Stimulated activated CD4-positive, alpha-beta T cell treated with anti-CD3 and anti-CD28 coated beads, TNF-alpha, amount 100 ng/mL, for 24 hours (primary cell): ENCODE measurements at regions not wholly inside any gene's neighbourhood (a gene's known extent, or its start where the extent isn't known, plus 50 kb on each side); places are given as distances from the start of the nearest gene placed in this dataset.
"Not testable (repeated sequence)": the region's sequence is repeated elsewhere in the genome, so short reads cannot be mapped to it uniquely, and the experiment has no call there.

ENCODE experiments used
- DNase-seq, 3 experiments: peaks; one replicate each; pipeline ENCODE4 v3.0.0-alpha.2; 2020; ENCODE audit warnings: low read depth in 3 of 3

GRCh38 chr10:30560326-30560725 is 69.2 kb downstream of the LYZL2 start:
- DNase-seq = no peak

GRCh38 chr10:30559180-30559579 is 70.4 kb downstream of the LYZL2 start:
- no peak for DNase-seq

- no peak for DNase-seq
Observed at GRCh38 chr10:30558411-30558810, 71.1 kb downstream of the LYZL2 start.

GRCh38 chr10:30557884-30558283 is 71.7 kb downstream of the LYZL2 start:
- no peak for DNase-seq

- DNase-seq = no peak
Observed at GRCh38 chr10:30556189-30556588, 73.4 kb downstream of the LYZL2 start.

- DNase-seq = no peak
Observed at GRCh38 chr10:30555465-30555864, 74.1 kb downstream of the LYZL2 start.

- DNase-seq = no peak
Observed at GRCh38 chr10:30554440-30554825, 75.1 kb downstream of the LYZL2 start.

GRCh38 chr10:30553626-30554439 is 75.7 kb downstream of the LYZL2 start:
- no peak for DNase-seq

GRCh38 chr10:30553018-30553625 is 76.4 kb downstream of the LYZL2 start:
- no peak for DNase-seq

- no peak for DNase-seq
Observed at GRCh38 chr10:30550967-30551815, 78.4 kb downstream of the LYZL2 start.

- DNase-seq = not testable (repeated sequence)
Observed at GRCh38 chr10:30549134-30549687, 80.3 kb downstream of the LYZL2 start.

- no peak for DNase-seq
Observed at GRCh38 chr10:30546511-30546910, 83.0 kb downstream of the LYZL2 start.

- no peak for DNase-seq
Observed at GRCh38 chr10:30542895-30543288, 86.7 kb downstream of the LYZL2 start.

GRCh38 chr10:30542001-30542894 is 87.3 kb downstream of the LYZL2 start:
- no peak for DNase-seq

GRCh38 chr10:30540276-30540675 is 89.3 kb downstream of the LYZL2 start:
- DNase-seq = no peak

- DNase-seq = no peak
Observed at GRCh38 chr10:30538086-30538485, 91.5 kb downstream of the LYZL2 start.

- no peak for DNase-seq
Observed at GRCh38 chr10:30537586-30537985, 92.0 kb downstream of the LYZL2 start.

GRCh38 chr10:30537158-30537557 is 92.4 kb downstream of the LYZL2 start:
- DNase-seq = not testable (repeated sequence)

GRCh38 chr10:30536578-30536977 is 93.0 kb downstream of the LYZL2 start:
- DNase-seq = no peak

- no peak for DNase-seq
Observed at GRCh38 chr10:30535677-30536076, 93.9 kb downstream of the LYZL2 start.

GRCh38 chr10:30534465-30535144 is 94.9 kb downstream of the LYZL2 start:
- DNase-seq = peak; percentile 33 to 65 (median 54)
